Liver (tissue), 3 donors: ENCODE measurements at regions not wholly inside any gene's neighbourhood (a gene's known extent, or its start where the extent isn't known, plus 50 kb on each side); places are given as distances from the start of the nearest gene placed in this dataset.

Experiments
- HNF4G ChIP-seq: IDR thresholded peaks from 2 replicates; pipeline ENCODE4 v1.6.1; 2016; ENCODE audit warnings: antibody characterized with exemption
- JUND ChIP-seq, 2 donors: IDR thresholded peaks; 2 replicates each; pipeline ENCODE4 v1.6.1; 2016; ENCODE audit warnings: antibody characterized with exemption in 2 of 2
- RAD21 ChIP-seq, 2 donors: IDR thresholded peaks; 2 replicates each; pipeline ENCODE4 v1.6.1; 2016; ENCODE audit warnings: antibody characterized with exemption in 2 of 2, mild to moderate bottlenecking in 2 of 2
- SP1 ChIP-seq: IDR thresholded peaks from 2 replicates; pipeline ENCODE4 v1.6.1; 2018; ENCODE audit warnings: antibody characterized with exemption, mild to moderate bottlenecking
- TAF1 ChIP-seq: conservative IDR thresholded peaks from 2 replicates; pipeline ENCODE4 v1.6.1; 2016; ENCODE audit warnings: antibody characterized with exemption, mild to moderate bottlenecking
- YY1 ChIP-seq: IDR thresholded peaks from 2 replicates; pipeline ENCODE4 v1.6.1; 2016; ENCODE audit warnings: antibody characterized with exemption, mild to moderate bottlenecking
- TF ChIP-seq, protein P1 (sequence below): fragments of 150-350 bp; IDR thresholded peaks from 2 replicates; pipeline ENCODE4 v1.5.1; 2017; ENCODE audit warnings: improper control_type of control experiment, low read depth, low read length; ENCODE audit not compliant: missing input control
- TF ChIP-seq, protein P2 (sequence below): IDR thresholded peaks from 2 replicates; pipeline ENCODE4 v1.6.1; 2016; ENCODE audit warnings: antibody characterized with exemption, mild to moderate bottlenecking
- TF ChIP-seq, protein P3 (sequence below): IDR thresholded peaks from 2 replicates; pipeline ENCODE4 v1.6.1; 2016; ENCODE audit warnings: antibody characterized with exemption
- TF ChIP-seq, protein P4 (sequence below): IDR thresholded peaks from 2 replicates; pipeline ENCODE4 v1.6.1; 2016; ENCODE audit warnings: antibody characterized with exemption
- donor health status: healthy.
- donor health status: healthy.

DNA sequence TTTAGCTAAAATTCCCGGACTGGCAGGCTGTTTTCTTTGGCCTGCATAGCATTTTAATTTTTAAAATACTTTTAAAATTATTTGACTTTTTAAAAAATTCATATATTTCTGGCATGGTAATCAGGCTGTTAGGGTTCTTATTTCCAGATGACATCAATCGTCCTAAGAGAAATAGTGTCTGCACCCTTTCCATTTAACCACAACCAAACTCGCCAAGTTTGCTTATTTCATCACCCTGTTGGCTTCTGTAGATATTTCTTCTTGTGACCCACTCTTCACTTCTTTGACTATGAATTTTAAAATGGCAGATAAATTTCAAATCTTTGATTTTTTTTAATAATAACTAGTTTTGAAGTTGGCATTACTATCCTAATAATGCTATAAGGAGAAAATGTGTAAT lies 675.7 kb upstream of the FTMT start:
- TF ChIP-seq, protein P1, sequence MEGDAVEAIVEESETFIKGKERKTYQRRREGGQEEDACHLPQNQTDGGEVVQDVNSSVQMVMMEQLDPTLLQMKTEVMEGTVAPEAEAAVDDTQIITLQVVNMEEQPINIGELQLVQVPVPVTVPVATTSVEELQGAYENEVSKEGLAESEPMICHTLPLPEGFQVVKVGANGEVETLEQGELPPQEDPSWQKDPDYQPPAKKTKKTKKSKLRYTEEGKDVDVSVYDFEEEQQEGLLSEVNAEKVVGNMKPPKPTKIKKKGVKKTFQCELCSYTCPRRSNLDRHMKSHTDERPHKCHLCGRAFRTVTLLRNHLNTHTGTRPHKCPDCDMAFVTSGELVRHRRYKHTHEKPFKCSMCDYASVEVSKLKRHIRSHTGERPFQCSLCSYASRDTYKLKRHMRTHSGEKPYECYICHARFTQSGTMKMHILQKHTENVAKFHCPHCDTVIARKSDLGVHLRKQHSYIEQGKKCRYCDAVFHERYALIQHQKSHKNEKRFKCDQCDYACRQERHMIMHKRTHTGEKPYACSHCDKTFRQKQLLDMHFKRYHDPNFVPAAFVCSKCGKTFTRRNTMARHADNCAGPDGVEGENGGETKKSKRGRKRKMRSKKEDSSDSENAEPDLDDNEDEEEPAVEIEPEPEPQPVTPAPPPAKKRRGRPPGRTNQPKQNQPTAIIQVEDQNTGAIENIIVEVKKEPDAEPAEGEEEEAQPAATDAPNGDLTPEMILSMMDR: no peak
- TF ChIP-seq YY1: no peak
- no peak for TF ChIP-seq TAF1
- TF ChIP-seq RAD21 (IDR thresholded peaks at IDR 0.05): no peak
- TF ChIP-seq, protein P2, sequence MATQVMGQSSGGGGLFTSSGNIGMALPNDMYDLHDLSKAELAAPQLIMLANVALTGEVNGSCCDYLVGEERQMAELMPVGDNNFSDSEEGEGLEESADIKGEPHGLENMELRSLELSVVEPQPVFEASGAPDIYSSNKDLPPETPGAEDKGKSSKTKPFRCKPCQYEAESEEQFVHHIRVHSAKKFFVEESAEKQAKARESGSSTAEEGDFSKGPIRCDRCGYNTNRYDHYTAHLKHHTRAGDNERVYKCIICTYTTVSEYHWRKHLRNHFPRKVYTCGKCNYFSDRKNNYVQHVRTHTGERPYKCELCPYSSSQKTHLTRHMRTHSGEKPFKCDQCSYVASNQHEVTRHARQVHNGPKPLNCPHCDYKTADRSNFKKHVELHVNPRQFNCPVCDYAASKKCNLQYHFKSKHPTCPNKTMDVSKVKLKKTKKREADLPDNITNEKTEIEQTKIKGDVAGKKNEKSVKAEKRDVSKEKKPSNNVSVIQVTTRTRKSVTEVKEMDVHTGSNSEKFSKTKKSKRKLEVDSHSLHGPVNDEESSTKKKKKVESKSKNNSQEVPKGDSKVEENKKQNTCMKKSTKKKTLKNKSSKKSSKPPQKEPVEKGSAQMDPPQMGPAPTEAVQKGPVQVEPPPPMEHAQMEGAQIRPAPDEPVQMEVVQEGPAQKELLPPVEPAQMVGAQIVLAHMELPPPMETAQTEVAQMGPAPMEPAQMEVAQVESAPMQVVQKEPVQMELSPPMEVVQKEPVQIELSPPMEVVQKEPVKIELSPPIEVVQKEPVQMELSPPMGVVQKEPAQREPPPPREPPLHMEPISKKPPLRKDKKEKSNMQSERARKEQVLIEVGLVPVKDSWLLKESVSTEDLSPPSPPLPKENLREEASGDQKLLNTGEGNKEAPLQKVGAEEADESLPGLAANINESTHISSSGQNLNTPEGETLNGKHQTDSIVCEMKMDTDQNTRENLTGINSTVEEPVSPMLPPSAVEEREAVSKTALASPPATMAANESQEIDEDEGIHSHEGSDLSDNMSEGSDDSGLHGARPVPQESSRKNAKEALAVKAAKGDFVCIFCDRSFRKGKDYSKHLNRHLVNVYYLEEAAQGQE: no peak
- TF ChIP-seq, protein P3, sequence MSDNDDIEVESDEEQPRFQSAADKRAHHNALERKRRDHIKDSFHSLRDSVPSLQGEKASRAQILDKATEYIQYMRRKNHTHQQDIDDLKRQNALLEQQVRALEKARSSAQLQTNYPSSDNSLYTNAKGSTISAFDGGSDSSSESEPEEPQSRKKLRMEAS: no peak
- TF ChIP-seq, protein P4, sequence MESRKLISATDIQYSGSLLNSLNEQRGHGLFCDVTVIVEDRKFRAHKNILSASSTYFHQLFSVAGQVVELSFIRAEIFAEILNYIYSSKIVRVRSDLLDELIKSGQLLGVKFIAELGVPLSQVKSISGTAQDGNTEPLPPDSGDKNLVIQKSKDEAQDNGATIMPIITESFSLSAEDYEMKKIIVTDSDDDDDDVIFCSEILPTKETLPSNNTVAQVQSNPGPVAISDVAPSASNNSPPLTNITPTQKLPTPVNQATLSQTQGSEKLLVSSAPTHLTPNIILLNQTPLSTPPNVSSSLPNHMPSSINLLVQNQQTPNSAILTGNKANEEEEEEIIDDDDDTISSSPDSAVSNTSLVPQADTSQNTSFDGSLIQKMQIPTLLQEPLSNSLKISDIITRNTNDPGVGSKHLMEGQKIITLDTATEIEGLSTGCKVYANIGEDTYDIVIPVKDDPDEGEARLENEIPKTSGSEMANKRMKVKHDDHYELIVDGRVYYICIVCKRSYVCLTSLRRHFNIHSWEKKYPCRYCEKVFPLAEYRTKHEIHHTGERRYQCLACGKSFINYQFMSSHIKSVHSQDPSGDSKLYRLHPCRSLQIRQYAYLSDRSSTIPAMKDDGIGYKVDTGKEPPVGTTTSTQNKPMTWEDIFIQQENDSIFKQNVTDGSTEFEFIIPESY: no peak
- TF ChIP-seq SP1: no peak
- no peak for TF ChIP-seq HNF4G
- no peak for TF ChIP-seq JUND (IDR thresholded peaks at IDR 0.05)
